ENCODE measurements at regions not wholly inside any gene's neighbourhood (a gene's known extent, or its start where the extent isn't known, plus 50 kb on each side); places are given as distances from the start of the nearest gene placed in this dataset.
A peak's percentile ranks its signal among the peaks of the same experiment; 100 is the strongest.

DNA sequence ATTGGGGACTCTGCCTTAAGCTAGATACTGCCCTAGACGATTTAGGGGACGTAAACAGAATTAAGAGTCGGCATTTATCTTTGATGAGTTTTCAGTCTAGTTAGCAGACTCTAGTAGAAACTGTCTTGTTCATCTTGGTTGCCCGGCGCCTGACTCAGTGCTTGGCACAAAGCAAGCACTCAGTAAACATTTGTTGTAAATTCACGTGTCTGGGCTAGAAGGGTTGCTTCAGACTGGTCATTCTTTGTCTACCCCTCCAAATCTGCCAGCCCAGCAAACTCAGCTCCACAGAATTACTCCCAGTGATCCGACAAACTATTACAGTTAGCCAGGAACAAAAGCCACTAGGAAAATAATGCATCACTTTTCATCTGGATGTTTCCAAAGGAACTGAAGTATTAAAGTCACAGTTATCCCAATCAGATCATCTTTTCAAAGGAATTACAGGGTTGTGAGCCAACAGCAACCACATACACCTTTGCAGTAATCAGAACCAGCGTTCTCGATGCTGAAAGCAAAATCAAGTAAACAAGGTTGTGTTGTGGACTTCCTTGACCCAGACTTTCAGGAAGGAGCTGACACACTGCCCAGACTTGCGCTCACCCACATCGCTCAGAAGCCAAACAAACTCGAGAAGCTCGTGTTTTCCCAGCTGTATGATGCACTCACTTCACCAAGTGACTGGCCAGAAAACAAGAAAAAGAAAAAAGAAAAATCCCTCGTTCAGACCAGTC is 66.5 kb upstream of the GADD45A start:
- no peak for DNase-seq

DNA sequence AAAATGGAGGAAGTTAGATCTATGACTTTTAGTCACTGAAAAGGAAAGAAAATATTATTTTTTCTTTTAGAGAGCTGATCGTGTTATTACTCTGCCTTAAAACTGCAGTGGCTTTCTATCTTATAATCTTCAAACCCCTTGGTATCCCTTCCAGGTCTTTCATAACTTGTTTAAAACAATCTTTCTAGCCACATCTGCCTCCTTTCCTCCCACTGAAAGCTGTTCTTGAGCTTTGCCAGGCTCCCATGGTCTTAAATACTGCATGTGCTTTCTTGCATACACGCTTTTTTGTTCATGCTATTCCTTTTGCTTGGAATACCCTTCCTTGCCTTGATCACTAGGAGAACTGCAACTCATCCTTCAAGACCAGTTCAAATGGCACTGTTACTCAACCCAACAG is 65.9 kb upstream of the GADD45A start:
- no peak for DNase-seq

DNA sequence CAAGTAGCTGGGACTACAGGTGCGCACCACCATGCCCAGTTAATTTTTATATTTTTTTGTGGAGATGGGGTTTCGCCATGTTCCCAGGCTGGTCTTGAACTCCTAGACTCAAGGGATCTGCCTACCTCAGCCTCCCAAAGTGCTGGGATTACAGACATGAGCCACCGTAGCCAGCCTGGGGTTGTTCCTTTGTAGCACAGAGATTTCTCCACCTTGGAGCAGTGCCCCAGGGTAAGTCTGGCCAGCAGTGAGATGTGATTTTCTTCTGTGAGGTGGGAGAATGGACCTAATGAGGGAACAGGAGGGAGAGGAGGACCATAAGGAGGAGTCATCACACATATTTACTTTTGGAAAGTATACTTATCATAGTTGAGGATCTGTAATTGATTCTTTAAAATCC is 61.1 kb upstream of the GADD45A start:
- no peak for DNase-seq

DNA sequence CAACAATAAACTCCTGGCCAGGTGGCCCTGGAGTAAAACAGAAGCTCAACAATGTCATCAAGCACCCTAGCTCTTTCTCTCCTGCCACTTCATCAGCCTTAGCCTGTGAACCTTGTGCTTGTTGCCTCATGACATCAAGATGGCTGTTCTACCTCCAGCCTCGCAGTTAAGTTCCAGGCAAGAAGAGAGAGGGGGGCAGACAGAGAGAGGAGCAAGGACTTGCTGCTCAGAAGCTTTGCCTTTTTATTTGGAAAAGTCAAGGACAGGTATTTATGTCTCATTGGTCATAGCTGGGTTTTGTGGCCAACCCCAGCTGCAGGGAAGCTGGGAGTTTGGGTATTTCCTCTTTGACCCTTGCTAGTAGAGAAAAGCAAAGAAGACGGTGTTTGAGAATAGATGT is 60.3 kb upstream of the GADD45A start:
- DNase-seq = no peak

DNA sequence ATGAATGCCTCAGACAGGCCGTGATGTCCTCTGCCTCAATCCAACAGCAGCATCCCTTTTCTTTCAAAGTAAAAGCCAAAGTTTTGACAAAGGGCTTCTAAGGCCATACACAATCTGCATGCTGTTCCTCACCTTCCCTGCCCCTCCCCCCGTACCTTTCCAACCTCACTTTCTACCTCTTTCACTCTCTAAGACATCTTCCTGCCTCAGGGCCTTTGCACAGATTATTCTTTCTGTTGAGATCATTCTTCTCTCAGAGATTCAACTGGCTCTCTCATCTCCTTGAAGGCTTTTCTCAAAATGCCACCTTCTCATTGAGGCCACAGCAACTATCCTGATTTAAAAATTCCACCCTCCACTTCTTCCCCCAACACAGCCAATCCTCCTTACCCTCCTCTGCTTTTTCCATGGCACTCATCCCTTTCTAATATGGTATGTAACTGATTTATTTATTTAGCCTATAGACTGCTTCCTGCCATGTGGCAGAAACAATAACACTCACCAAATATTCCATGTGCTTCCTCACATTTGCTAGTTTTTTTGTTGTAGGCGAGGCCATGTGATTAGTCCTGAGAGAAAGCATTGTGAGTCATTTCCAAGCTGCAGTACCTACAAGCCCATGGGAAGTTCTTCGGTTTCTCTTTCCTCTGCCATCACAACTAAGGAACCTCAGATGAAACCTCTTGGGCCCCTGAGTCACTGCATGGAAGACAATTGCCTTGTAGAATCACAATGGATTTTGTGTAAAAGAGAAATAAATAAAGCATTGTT is 58.7 kb upstream of the GADD45A start:
- no peak for DNase-seq

DNA sequence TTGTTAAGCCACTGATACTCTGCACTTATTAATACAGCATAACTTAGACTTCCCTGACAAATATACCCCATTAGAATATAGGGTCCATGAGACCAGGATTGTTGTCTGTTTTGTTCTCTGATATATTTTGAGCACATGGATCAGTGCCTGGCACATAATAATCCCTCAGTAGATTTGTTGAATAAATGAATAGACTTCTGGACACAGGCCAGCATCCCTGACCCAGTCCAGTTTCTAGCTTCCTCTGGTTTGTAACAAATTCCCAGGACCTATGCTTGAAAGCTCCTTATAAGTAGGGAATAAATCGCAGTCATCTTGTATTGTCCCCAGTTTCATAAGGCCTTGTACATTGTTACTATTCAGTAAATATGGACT is 58.2 kb upstream of the GADD45A start:
- no peak for DNase-seq

DNA sequence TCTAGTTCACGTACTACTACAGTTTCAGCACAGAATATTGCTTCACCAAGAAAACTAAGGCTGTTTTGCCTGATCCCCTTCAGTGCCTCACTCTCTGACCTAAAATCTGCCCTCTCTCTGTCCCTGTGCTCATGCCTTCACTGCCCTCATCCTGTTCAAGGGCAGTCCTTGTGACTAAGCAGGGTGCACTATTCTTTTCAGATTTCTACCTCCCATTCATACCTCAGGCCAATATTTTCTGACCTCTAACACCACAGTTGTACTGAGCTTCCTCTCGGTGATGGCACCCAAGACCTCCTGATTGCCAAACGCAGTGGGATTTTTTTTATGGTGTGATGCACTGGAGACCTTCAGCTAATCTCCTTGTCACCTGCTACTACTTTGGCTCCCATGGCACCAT is 57.7 kb upstream of the GADD45A start:
- DNase-seq = no peak

DNA sequence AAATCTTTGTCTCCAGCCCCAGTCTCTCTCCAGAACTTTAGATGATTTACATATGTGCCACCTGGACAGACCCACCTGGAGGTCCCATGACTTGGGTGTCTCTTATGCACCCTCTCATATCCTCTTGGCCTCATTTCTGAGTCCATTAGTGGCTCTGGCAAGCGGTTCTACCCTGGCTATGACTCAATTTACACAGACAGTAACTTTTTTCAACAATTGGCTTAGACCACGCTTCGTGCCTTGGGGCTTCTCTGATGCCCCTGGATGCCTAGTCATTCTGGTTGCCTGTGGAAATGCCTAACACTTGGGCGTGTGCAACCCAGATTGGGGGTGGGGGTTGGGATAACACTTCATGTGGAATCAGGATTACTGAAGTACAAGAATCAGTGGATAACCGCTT is 57.1 kb upstream of the GADD45A start:
- DNase-seq = no peak

DNA sequence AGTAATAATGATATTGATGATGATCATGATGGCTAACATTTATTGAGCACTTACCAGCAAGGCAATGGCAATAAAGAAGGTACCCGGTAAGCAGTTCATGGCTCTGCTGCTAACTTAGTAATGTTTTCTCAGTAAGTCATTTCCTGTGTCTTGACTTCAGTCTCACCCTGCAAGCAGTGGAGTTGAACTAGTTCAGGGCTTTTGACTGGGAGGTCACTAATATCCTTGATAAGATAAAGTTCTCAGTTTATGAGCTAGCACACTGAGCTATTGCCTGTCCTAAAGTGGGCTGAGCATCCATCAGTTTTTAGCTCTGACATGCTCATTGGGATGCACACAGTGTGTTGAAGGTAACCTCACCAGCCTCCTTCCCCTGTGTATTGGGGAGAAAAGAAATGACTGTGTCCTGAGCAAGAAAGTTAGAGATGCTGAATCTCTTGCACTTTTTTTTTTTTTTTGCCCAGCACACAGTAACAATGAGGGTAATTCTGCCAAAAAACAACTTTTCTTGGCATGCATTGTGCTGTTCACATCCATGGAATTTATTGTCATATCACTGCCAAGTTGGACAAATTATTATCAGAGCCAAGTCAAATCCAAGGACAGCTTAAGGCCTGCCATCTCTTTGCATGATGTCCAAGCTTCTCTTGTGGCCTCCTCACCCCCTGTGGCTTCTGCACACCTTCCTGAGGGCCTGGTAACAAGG is 55.5 kb upstream of the GADD45A start:
- DNase-seq = no peak

DNA sequence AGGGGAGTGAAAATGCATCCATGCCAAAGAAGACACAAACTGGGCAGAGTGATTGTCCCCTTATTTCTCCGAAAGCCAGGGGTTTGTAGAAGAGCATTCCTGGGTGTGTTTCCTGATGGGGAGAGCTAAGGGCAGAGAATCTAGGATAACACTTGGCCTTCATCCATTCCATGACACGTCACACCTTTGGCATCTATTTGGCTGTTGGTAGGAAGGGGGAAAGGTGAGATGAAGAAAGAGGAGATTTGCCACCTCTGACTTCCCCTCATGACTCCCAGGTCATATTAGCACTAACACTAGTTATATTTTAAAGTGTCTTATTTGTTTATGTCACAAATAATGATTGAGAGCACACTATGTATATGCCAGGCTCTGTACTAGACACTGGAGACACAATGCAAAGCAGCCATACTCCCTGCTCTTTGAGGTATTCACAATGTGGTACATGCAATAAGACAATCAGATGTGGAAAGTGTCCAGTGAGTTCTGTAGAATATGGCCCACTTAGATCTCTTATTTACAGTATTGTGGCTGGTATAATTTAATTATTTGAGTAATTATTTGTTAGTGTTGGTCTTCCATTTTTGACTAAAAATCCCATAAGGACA is 54.5 kb upstream of the GADD45A start:
- DNase-seq = no peak

DNA sequence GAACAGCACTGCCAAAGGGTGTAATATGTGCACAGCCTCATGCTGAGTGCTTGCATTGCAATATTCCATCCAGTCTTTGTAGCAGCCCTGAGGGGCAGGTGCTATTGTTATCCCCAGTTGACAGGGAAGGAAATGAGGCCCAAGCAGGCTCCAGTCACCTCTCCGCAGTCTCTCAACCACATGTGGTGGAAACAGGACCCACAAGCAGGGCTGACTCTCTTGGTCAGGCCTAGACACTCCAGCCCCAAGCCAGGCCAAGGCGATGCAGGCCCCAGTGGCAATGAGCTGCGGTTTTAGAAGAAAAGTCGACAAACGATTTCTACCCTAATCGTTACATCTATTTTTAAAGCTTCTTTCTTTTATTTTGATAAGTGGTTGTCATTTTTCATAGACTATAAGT is 52.6 kb upstream of the GADD45A start:
- DNase-seq = no peak

DNA sequence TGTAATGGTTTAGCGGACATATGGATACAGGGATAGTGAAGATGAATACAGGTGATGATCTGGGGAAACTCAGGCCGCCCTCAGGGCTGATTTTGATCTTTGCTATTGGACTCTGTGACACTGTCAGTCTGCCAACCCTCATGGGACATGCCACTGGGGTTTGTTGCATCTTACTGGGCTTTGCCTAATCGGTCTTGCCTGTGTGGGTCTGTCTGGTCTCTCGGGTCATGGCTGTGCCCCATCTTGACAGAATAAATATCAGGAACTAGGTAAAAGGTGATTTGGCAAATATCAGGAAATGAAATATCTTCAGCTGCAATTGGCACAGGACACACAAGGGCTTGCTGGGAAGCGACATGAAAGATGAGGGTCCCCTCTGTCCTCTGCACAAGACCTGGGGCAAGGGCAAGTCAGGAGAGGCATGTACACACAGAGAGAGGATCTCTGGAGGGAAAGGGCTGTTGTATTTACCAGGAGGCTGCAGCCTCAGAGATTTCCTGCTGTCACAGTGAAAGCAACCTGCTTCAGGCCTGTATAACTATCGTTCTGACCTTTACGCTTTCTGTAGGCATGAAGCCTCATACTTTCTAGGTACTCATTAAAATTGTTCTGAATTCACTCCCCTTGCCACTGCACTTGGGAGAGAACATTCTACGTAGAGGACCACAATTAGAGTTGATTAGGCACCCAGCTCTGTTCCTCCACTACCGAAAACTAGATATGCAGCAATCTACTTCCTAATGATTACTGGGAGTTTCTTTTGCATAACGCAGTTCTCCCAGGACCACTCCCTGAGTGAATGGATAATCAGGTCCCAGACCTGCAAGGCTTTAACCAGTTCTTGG is 52.0 kb upstream of the GADD45A start:
- no peak for DNase-seq

DNA sequence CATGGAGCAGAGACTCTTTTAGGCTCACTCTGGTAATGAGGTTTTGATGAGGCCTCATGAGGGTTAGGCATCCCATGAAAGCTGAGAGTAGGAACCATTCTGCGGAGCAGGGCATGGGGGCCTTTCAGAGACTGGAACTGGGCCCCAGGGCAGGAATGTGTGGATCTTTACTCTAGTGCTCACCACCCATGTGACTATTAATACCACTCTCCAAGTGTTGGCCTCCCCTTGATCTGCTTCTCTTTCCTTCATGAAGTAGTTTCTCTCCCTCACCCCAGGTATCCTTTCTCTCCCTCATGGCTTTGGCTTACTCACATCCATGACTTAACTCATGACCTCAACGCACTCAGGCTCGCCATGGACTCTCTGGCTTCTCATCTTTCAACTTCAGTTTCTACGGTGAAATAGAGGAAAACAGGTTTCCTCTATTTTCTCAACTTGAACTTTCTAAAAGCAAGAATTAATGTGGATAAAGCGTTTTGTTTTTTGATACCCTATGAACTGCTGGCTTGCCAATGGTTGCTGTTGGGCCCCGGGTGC is 50.5 kb upstream of the GADD45A start:
- DNase-seq = no peak

DNA sequence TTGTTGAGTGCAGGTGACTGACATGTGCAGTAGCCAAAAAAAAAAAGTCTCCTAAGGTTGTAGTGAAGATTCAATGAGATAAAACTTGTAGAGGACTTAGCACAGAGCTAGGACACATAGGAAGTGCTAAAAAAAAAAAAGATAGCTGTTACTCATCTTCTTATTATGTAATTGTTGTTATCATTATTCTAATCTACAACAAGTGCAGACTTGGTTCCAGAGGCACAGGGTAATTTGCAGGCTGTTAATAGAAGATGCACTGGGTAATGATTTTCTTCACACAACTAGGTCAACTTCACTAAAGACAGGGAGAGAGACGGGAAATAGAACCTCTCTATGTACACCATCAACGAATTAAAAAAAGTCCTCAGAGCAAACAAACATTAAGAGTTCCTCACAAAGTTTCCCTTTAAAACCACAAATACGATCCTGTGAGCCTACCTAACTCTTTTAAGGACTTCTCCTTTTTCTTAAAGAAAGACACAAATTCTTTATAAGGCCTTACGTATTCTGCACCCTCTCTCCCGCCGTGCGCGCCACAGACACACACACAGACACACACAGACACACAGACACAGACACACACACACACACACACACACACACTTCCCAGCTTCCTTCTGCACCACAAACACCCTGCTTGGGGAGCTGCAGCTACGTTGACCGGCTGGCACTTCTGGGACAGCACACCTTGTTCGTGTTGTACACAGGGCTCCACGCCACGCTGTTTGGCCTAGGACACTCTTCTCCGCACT is 49.8 kb upstream of the GADD45A start:
- DNase-seq = peak; percentile 8
